ENCODE measurements at regions not wholly inside any gene's neighbourhood (a gene's known extent, or its start where the extent isn't known, plus 50 kb on each side); places are given as distances from the start of the nearest gene placed in this dataset.
"Not testable (repeated sequence)": the region's sequence is repeated elsewhere in the genome, so short reads cannot be mapped to it uniquely, and the experiment has no call there.

- no peak for DNase-seq
Measured at GRCh38 chr22:22946131-22946530, 58.5 kb downstream of the IGLL5 start.

- DNase-seq: no peak
Measured at GRCh38 chr22:22948651-22949571, 61.3 kb downstream of the IGLL5 start.

- no peak for DNase-seq
Measured at GRCh38 chr22:22949953-22950352, 62.3 kb downstream of the IGLL5 start.

DNA sequence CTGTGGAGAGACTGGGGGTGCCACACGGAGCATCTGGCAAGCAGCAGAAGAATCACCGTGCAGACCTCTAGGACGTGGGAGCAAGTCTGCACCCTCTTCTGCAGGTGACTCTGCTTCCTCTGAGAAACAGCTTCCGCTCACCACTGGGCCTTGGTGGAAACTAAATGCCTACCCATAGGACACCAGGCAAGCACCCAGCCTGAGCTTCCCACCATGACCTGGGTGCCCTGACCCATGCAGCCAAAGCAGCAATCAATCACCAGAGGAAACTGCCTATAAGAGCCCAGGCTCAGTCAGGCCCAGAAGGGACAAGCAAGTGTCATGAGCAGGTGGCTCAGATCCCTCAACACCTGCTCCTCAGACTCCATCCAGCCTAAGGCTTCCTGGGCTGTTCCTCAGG lies 63.4 kb downstream of the IGLL5 start:
- no peak for DNase-seq

GRCh38 chr22:22952531-22953280 lies 65.1 kb downstream of the IGLL5 start:
- no peak for DNase-seq

DNA sequence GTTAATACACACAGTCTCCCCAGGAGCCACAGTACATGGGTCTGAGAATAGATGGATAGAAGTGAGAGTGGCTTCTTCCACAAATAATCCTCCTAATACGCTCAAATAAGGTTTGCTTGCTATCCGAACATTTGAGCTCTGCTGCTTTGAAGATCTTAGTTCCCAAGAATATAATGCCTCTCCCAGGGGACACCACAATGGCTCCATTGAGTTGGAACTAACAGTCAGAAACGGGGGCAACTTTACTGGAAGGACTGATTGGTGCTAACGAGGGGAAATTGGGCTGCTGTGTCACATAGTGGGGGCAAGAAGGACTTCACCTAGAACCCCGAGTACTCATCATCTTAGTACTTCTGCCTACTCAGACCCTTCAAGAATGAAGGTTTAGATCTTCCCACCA lies 66.2 kb downstream of the IGLL5 start:
- DNase-seq: no peak

DNA sequence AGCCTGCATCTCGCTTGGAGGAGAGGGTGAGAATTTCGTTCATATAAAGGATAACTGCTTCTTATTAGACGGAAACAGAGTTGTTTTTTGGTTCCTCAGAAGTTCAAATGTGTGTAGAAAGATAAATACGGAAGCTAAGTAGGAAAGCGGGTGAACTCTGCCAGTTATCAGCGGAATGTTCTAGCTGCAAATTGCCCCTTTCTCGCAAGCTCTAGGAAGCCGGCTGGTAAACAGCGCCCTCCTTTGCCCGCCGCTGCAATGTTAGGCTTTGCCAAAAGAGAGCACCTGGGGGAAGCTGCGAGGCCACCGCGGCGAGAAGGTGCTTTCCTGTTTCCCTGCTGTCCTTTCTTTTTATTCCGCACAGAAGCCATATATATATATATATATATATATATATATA lies 67.0 kb downstream of the IGLL5 start:
- no peak for DNase-seq

DNA sequence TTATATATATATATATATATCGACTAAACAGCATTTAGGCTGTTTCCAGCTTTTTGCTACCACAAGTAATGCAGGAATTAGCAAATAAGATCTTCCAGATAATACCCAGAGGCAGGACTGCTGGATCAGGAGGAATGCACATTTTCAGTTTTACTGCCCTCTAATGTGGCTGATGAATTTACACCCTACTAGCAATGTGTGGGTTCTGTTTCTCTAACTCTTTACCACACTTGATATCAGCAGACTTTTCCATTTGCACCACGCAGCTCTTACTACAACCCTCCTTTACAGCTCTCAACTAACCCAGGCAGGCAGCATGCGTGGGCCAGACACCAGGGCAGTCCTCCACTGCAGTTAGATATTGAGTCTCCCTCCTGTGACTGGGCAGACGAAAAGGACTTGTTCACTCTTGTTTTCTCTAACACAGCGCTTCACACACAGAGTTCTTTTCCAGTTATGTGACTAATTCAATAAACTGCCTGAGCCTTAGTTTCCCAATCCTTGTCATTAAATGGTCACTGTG lies 67.7 kb downstream of the IGLL5 start:
- DNase-seq: no peak

DNA sequence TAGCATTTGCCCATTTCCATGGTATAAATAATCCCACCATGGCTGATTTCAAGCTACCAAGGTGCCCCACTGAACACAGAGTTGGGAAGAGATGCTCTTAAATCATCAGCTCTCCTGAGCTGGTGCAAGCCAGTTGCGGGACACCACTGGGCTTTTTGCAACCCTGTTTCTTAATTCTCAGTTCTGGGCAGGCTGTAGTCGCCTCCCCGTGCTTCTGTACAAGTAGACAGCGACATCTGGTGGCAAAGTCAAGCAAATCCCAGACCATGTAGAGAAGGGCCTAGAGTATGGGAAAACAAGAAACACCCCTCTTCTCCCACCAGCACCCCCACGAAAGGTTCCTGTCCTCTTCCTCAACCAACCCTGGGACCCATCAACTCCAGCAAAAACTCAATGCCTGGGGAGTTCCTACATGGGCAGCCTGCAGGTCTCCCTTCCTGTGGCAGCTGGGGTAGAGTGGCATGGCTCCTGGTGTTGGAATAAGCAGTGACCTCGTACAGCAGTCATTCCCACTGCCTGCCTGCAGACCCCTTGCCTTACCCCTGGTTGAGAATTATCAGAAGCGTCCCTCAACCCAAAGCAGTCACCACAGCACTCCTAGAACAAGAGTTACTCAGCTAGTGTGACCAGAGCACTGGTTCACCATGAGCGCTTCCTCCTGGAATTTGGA lies 68.4 kb downstream of the IGLL5 start:
- DNase-seq: peak; percentile 55

DNA sequence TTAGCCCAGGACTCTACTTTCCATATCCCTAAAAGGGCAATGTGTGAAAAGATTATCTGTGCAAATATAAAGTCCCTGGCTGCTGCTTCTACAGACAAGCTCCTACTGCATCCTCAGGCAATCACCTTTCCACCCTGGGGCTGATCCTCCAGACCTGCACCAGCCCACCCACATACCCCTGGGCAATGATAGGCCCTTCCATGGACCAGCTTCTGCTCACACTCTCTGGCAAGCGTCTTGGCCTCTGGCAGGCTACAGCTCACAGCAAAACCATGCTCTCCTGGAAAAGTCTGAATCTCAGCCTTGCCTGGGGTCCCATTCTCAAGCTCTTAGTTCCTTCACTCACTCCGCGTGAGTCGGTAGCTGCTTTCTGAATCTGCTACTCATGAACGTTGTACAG lies 69.5 kb downstream of the IGLL5 start:
- DNase-seq: no peak

DNA sequence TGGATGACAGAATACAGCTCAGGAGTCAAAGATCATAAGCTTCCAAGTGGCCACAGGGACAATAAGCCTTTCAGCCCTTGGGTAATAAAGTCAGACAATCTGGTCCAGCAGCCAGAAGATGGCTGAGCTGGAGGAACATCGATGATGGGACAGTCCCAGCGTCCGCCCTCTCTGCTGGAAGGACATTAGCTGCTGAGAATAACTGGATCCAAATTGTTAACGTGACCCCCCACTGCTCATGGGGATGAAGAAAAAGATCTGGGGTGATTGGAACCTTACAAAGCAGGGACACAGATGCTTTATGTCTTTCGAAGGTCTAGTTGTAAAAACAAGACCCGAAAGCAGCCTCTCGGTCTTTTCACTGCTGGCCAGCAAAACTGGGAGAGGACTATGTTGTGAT lies 71.0 kb downstream of the IGLL5 start:
- DNase-seq: no peak

GRCh38 chr22:22959147-22959827 lies 71.7 kb downstream of the IGLL5 start:
- DNase-seq: peak; percentile 69

- no peak for DNase-seq
Measured at GRCh38 chr22:22960307-22960706, 72.7 kb downstream of the IGLL5 start.

GRCh38 chr22:22961574-22961973 lies 74.0 kb downstream of the IGLL5 start:
- DNase-seq: no peak

DNA sequence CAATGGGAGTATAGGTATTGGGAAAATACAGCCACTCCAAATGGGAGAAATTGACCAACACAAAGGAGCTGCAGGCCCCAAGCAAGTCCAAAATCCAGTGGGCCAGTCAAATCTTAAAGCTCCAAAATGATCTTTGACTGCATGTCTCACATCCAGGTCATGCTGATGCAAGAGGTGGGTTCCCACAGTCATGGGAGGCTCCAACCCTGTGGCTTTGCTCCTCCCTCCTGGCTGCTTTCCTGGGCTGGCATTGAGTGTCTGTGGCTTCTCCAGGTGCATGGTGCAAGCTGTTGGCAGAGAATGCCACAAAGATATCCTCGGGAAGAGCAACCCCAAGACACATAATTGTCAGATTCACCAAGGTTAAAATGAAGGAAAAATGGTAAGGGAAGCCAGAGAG lies 80.8 kb downstream of the IGLL5 start:
- DNase-seq: no peak

GRCh38 chr22:22972605-22973004 lies 85.0 kb downstream of the IGLL5 start:
- DNase-seq: not testable (repeated sequence)

DNA sequence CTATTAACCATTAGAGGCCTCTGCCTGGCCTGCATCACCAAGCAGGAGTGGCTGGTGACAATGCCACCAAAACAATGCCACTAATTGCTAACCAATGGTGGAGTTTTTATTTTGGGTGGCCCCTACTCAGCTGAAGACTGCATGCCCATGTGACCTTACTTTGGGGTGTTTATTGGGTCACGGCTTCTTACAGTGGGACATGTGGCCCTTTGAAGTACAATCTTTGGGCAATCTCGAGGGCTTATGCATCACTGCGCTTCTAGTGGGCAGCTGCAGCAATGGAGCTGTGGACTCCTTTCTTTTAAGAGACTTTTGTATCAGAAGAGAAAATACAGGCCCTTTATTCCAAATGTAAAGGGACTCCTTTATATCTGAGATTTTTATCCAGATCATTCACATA lies 85.7 kb downstream of the IGLL5 start:
- DNase-seq: no peak

DNA sequence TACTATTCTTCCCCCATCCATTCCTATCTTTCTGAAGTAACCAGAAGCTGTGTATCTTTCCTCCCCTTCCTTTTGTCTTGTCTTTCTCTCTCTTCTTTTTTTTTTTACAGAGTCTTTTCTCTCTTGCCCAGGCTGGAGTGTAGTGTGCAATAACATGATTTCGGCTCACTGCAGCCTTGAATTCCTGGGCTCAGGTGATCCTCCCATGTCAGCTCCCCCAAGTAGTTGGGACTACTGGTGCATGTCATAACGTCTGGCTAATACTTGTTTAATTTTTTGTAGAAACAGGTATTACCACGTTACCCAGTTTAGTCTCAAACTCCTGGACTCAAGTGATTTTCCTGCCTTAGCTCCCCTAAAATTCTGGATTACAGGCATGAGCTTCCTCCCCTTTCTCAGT lies 86.5 kb downstream of the IGLL5 start:
- no peak for DNase-seq

- peak; percentile 60 for DNase-seq
Measured at GRCh38 chr22:22974795-22975580, 87.4 kb downstream of the IGLL5 start.

- no peak for DNase-seq
Measured at GRCh38 chr22:22976033-22976922, 88.7 kb downstream of the IGLL5 start.
